Calu3 (cell line): ENCODE measurements at regions not wholly inside any gene's neighbourhood (a gene's known extent, or its start where the extent isn't known, plus 50 kb on each side); places are given as distances from the start of the nearest gene placed in this dataset.
A peak's percentile ranks its signal among the peaks of the same experiment; 100 is the strongest.
"Not testable (repeated sequence)": the region's sequence is repeated elsewhere in the genome, so short reads cannot be mapped to it uniquely, and the experiment has no call there.

ENCODE experiments used
- BruUV-seq: library from RNA; stranded (reverse); fragments of 400-500 nt; replicated peaks from 2 replicates; lab custom pipeline; 2021; lab: Mats Ljungman, UMichigan
- CTCF ChIA-PET: fragments of 300-600 bp; sonication (Branson Sonifier 250); formaldehyde crosslinking; loops from one replicate; lab custom pipeline; 2022; ENCODE audit warnings: antibody characterized with exemption; lab: Charles Lee
- DNase-seq: peaks from one replicate; pipeline ENCODE4 v3.0.0; 2022
- H3K27ac Mint-ChIP-seq: one replicate; pipeline ENCODE4 v1.8.0; 2022; ENCODE audit warnings: mixed read lengths; ENCODE audit not compliant: unreplicated experiment
- H3K27me3 Mint-ChIP-seq: one replicate; pipeline ENCODE4 v1.8.0; 2022; ENCODE audit warnings: mixed read lengths; ENCODE audit not compliant: unreplicated experiment
- H3K36me3 Mint-ChIP-seq: one replicate; pipeline ENCODE4 v1.8.0; 2022; ENCODE audit warnings: mild to moderate bottlenecking, moderate library complexity, mixed read lengths; ENCODE audit not compliant: insufficient read depth, unreplicated experiment
- H3K4me1 Mint-ChIP-seq: one replicate; pipeline ENCODE4 v1.8.0; 2022; ENCODE audit warnings: mild to moderate bottlenecking, low read depth, mixed read lengths; ENCODE audit not compliant: unreplicated experiment
- H3K4me3 Mint-ChIP-seq: one replicate; pipeline ENCODE4 v1.8.0; 2022; ENCODE audit warnings: mild to moderate bottlenecking, low read depth, moderate library complexity, mixed read lengths; ENCODE audit not compliant: unreplicated experiment
- H3K9me3 Mint-ChIP-seq: one replicate; pipeline ENCODE4 v1.8.0; 2022; ENCODE audit warnings: low read depth, mixed read lengths; ENCODE audit not compliant: unreplicated experiment
- CTCF ChIP-seq: fragments of 200-600 bp; IDR thresholded peaks from one replicate; pipeline ENCODE4 v1.8.0; 2022; ENCODE audit warnings: antibody characterized with exemption; ENCODE audit not compliant: unreplicated experiment
- intact Hi-C: fragments of 100-400 bp; cut with micrococcal nuclease; formaldehyde crosslinking; loops from one replicate; pipeline ENCODE4 v1.10.0; 2022; ENCODE audit not compliant: unreplicated experiment

- TF ChIP-seq CTCF: no peak
- Mint-ChIP-seq H3K4me1 (peaks cover 38% of the 10 kb centered on the region), H3K36me3 (no peaks in the 10 kb centered on the region), H3K4me3 (no peak overlapping the region), H3K9me3 (peaks cover 4% of the 10 kb centered on the region), H3K27me3 (no peaks in the 10 kb centered on the region), H3K27ac (peak overlapping the region; percentile 13)
- no TSS peak for BruUV-seq
- DNase-seq: no peak
- intact Hi-C loops: no loop called here
- CTCF ChIA-PET: no interaction called here
Measured at GRCh38 chr6:84635081-84635761, 129.2 kb downstream of the TBX18 start.

GRCh38 chr6:84633771-84634170 lies 130.6 kb downstream of the TBX18 start:
- no TSS peak for BruUV-seq
- H3K9me3 Mint-ChIP-seq: peaks cover 4% of the 10 kb centered on the region
- H3K4me3 Mint-ChIP-seq: no peak overlapping the region
- H3K27me3 Mint-ChIP-seq: no peaks in the 10 kb centered on the region
- CTCF ChIA-PET: no interaction called here
- intact Hi-C loops: no loop called here
- no peak overlapping the region for H3K27ac Mint-ChIP-seq
- H3K4me1 Mint-ChIP-seq: peaks cover 28% of the 10 kb centered on the region
- DNase-seq: no peak
- no peak for TF ChIP-seq CTCF
- H3K36me3 Mint-ChIP-seq: no peaks in the 10 kb centered on the region

GRCh38 chr6:84626527-84626926 lies 137.9 kb downstream of the TBX18 start:
- H3K9me3 Mint-ChIP-seq, BruUV-seq, CTCF ChIA-PET, H3K27me3 Mint-ChIP-seq, H3K4me3 Mint-ChIP-seq, intact Hi-C loops, DNase-seq, H3K36me3 Mint-ChIP-seq, H3K27ac Mint-ChIP-seq: not testable (repeated sequence)
- peaks cover 21% of the 10 kb centered on the region for H3K4me1 Mint-ChIP-seq

GRCh38 chr6:84625506-84625905 lies 138.9 kb downstream of the TBX18 start:
- intact Hi-C loops: no loop called here
- H3K27me3 Mint-ChIP-seq: no peaks in the 10 kb centered on the region
- CTCF ChIA-PET: no interaction called here
- BruUV-seq: no TSS peak
- H3K4me1 Mint-ChIP-seq: peaks cover 21% of the 10 kb centered on the region
- H3K27ac Mint-ChIP-seq: peak overlapping the region; percentile 20
- TF ChIP-seq CTCF: no peak
- H3K4me3 Mint-ChIP-seq: no peak overlapping the region
- DNase-seq: no peak
- no peaks in the 10 kb centered on the region for H3K36me3 Mint-ChIP-seq
- peaks cover 6% of the 10 kb centered on the region for H3K9me3 Mint-ChIP-seq

- BruUV-seq: no TSS peak
- no peak for DNase-seq
- Mint-ChIP-seq H3K36me3 (no peaks in the 10 kb centered on the region), H3K9me3 (peaks cover 11% of the 10 kb centered on the region), H3K4me1 (peaks cover 21% of the 10 kb centered on the region), H3K27me3 (no peaks in the 10 kb centered on the region), H3K27ac (peak overlapping the region; percentile 16), H3K4me3 (no peak overlapping the region)
- intact Hi-C loops: loop anchor here (1.0 kb wide), 1 partner anchor 19 kb away; no protein-coding TSS in a partner anchor
- TF ChIP-seq CTCF: no peak
- CTCF ChIA-PET: interaction anchor here (1.2 kb wide), 1 partner anchor 17 kb away, joined by 10 read pairs; no protein-coding TSS in a partner anchor
Measured at GRCh38 chr6:84623956-84624680, 140.3 kb downstream of the TBX18 start.
